Lower leg skin (tissue), 3 donors: ENCODE measurements at regions not wholly inside any gene's neighbourhood (a gene's known extent, or its start where the extent isn't known, plus 50 kb on each side); places are given as distances from the start of the nearest gene placed in this dataset.

ENCODE experiments used
- CTCF ChIP-seq, 3 donors: fragments of 450-650 bp; IDR thresholded peaks; one replicate each; pipeline ENCODE4 v1.5.1; 2016; ENCODE audit warnings: antibody characterized with exemption in 3 of 3, mild to moderate bottlenecking in 3 of 3, moderate library complexity in 2 of 3
- POLR2A ChIP-seq, 2 donors: fragments of 450-650 bp; IDR thresholded peaks; one replicate each; pipeline ENCODE4 v1.6.1; 2016 to 2017; ENCODE audit warnings: antibody characterized with exemption in 2 of 2, mild to moderate bottlenecking in 1 of 2, moderate library complexity in 1 of 2

- no peak for TF ChIP-seq CTCF (IDR thresholded peaks at IDR 0.05)
- no peak for TF ChIP-seq POLR2A (IDR thresholded peaks at IDR 0.05)
These were observed 944.0 kb upstream of the ADGRL4 start for GRCh38 chr1:79950511-79950910.
